ENCODE measurements at regions not wholly inside any gene's neighbourhood (a gene's known extent, or its start where the extent isn't known, plus 50 kb on each side); places are given as distances from the start of the nearest gene placed in this dataset.

DNA sequence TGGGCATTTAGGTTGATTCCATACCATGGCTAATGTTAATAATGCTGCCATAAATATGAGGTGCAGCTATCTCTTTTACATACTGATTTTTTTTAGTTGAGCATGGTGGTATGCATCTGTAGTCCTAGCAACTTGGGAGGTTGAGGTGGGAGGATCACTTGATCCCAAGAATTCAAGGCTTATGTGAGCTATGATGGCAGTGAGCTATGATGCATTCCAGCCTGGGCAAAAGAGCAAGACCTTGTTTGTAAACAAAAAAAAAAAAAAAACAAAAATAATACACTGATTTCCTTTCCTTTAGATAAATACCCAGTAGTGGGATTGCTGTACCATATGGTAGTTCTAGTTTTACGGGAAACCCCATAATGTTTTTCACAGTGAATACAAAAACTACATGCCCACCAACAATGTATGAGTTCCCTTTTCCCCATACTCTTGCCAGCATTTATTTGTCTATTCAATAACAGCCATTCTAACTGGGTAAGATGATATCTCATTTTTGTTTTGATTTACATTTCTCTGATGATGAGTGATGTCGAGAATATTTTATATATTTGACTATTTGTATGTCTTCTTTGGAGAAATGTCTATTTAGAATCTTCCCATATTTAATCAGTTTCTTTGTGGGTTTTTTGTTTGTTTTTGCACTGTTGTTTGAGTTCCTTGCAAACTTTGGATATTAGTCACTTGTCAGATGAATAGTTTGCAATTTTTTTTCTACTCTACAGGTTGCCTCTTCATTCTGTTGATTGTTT, 281.0 kb upstream of the KYNU start:
- no CpG with 5 or more reads among the region's 2 CpGs for WGBS (ENCODE audit: insufficient coverage)
- no peak overlapping the region for H3K4me2 ChIP-seq (replicated peaks; ENCODE audit: extremely low read depth, low read length, poor library complexity, severe bottlenecking)
- DNase-seq = no peak
- Mint-ChIP-seq H3K9me3 (no peaks in the 10 kb centered on the region), H3K36me3 (no peaks in the 10 kb centered on the region), H3K4me1 (no peaks in the 10 kb centered on the region), H3K27ac (no peak overlapping the region), H3K27me3 (ENCODE audit: low read depth in 3 of 3) (peaks cover 0 to 2% (median 0%) of the 10 kb centered on the region in 3 donors), H3K4me3 (no peak overlapping the region)
- no peak overlapping the region for H2AFZ ChIP-seq (ENCODE audit: insufficient read depth, low read depth, low read length, poor library complexity, severe bottlenecking)
- no peaks in the 10 kb centered on the region for H3K27me3 ChIP-seq (ENCODE audit: control insufficient read depth in 2 of 2, insufficient read depth in 2 of 2, low read length in 2 of 2)
- H3K9me3 ChIP-seq (replicated peaks in 1 of 2; ENCODE audit: control insufficient read depth in 1 of 2, insufficient read depth in 1 of 2, low read length in 2 of 2) = no peaks in the 10 kb centered on the region
- H3K36me3 ChIP-seq (replicated peaks in 1 of 2; ENCODE audit: control insufficient read depth in 1 of 2, insufficient read depth in 2 of 2, low read length in 2 of 2) = no peaks in the 10 kb centered on the region
- no peak for TF ChIP-seq CTCF (IDR thresholded peaks at IDR 0.05)
- intact Hi-C loops (cut with micrococcal nuclease) = no loop called here
- no peaks in the 10 kb centered on the region for H4K20me1 ChIP-seq (ENCODE audit: insufficient read depth, low read length)
- H3K27ac ChIP-seq (ENCODE audit: low read depth in 1 of 2, low read length in 2 of 2) = no peak overlapping the region
- H3K9ac ChIP-seq (ENCODE audit: insufficient read depth, low read length, poor library complexity, severe bottlenecking) = no peak overlapping the region
- H3K4me1 ChIP-seq (ENCODE audit: control insufficient read depth in 1 of 2, insufficient read depth in 2 of 2, low read length in 2 of 2) = no peaks in the 10 kb centered on the region
- H3K4me3 ChIP-seq (replicated peaks in 1 of 3; ENCODE audit: low read depth in 2 of 3, low read length in 3 of 3) = no peak overlapping the region
- H3K79me2 ChIP-seq (ENCODE audit: insufficient read depth, low read length) = no peaks in the 10 kb centered on the region

DNA sequence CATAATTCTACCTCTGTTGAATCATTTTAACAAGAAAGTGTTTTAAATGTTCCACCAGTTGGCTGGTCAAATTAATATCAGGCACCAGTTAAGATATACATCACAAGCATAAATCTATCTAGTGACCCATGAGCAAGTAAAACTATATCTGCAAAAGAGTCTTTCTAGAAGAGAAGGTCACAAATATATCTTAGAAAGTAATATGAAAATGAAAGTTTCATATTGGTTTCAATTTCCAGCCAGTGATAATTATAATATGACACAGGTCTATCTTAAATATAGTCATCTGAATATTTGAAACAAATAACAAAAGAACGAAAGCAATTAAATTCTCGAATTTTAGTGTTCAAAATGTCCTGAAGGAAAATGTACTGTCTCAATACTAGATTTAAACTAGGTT, 282.5 kb upstream of the KYNU start:
- no peak overlapping the region for H2AFZ ChIP-seq (ENCODE audit: insufficient read depth, low read depth, low read length, poor library complexity, severe bottlenecking)
- intact Hi-C loops (cut with micrococcal nuclease) = no loop called here
- Mint-ChIP-seq H3K9me3 (peaks cover 0 to 2% (median 0%) of the 10 kb centered on the region in 7 donors), H3K27me3 (ENCODE audit: low read depth in 3 of 3) (peaks cover 0 to 2% (median 0%) of the 10 kb centered on the region in 3 donors), H3K36me3 (no peaks in the 10 kb centered on the region), H3K4me3 (no peak overlapping the region), H3K27ac (no peak overlapping the region), H3K4me1 (no peaks in the 10 kb centered on the region)
- H3K36me3 ChIP-seq (replicated peaks in 1 of 2; ENCODE audit: control insufficient read depth in 1 of 2, insufficient read depth in 2 of 2, low read length in 2 of 2) = no peaks in the 10 kb centered on the region
- no peaks in the 10 kb centered on the region for H3K9me3 ChIP-seq (replicated peaks in 1 of 2; ENCODE audit: control insufficient read depth in 1 of 2, insufficient read depth in 1 of 2, low read length in 2 of 2)
- H3K9ac ChIP-seq (ENCODE audit: insufficient read depth, low read length, poor library complexity, severe bottlenecking) = no peak overlapping the region
- no peak for TF ChIP-seq CTCF (IDR thresholded peaks at IDR 0.05)
- no peaks in the 10 kb centered on the region for H3K27me3 ChIP-seq (ENCODE audit: control insufficient read depth in 2 of 2, insufficient read depth in 2 of 2, low read length in 2 of 2)
- no peak for DNase-seq
- H3K4me1 ChIP-seq (ENCODE audit: control insufficient read depth in 1 of 2, insufficient read depth in 2 of 2, low read length in 2 of 2) = no peaks in the 10 kb centered on the region
- H3K4me2 ChIP-seq (replicated peaks; ENCODE audit: extremely low read depth, low read length, poor library complexity, severe bottlenecking) = no peak overlapping the region
- H3K4me3 ChIP-seq (replicated peaks in 1 of 3; ENCODE audit: low read depth in 2 of 3, low read length in 3 of 3) = no peak overlapping the region
- no peak overlapping the region for H3K27ac ChIP-seq (ENCODE audit: low read depth in 1 of 2, low read length in 2 of 2)
- WGBS (ENCODE audit: insufficient coverage) = no CpG with 5 or more reads among the region's 2 CpGs
- H4K20me1 ChIP-seq (ENCODE audit: insufficient read depth, low read length) = no peaks in the 10 kb centered on the region
- no peaks in the 10 kb centered on the region for H3K79me2 ChIP-seq (ENCODE audit: insufficient read depth, low read length)
